ENCODE measurements at regions not wholly inside any gene's neighbourhood (a gene's known extent, or its start where the extent isn't known, plus 50 kb on each side); places are given as distances from the start of the nearest gene placed in this dataset.

DNA sequence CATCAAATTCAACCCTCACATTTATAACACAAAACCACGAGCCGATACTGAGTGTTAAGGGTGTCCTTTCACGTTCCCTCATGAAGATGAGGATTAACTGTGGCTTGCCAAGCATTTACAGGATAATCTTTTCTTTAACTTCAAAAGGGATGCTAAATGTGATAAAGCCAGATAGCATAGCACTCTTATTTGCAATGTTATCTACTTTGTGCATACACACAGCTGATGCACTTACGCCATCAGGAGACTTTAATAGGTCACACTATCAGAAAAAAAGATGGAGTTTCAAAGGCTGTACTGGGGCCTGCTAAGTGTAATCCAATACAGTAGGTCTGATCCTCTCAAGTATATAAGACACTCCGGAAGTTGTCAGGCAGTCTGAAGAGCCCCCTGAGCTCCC, 572.7 kb downstream of the PIK3C3 start:
- ChIA-PET CTCF (no interaction called here), POLR2A (no interaction called here)
- Histone ChIP-seq H3K9me2 (no peaks in the 10 kb centered on the region), H3K9ac (no peak overlapping the region), H3K9me3 (no peaks in the 10 kb centered on the region), H3K27me3 (ENCODE audit: insufficient read depth) (no peaks in the 10 kb centered on the region), H3K4me3 (ENCODE audit: low read depth in 2 of 2, low read length in 1 of 2) (no peak overlapping the region), H3K79me2 (ENCODE audit: insufficient read depth) (no peaks in the 10 kb centered on the region), H4K20me1 (ENCODE audit: insufficient read depth) (no peaks in the 10 kb centered on the region), H3K4me2 (no peak overlapping the region), H2AFZ (ENCODE audit: low read depth) (no peak overlapping the region), H3K36me3 (replicated peaks in 1 of 2; ENCODE audit: control insufficient read depth in 1 of 2, insufficient read depth in 2 of 2, low read length in 1 of 2) (no peaks in the 10 kb centered on the region), H3K4me1 (ENCODE audit: control insufficient read depth in 1 of 2, insufficient read depth in 2 of 2, low read depth in 1 of 2, low read length in 1 of 2) (no peaks in the 10 kb centered on the region; a peak in 1 of 4 replicates), H3K27ac (ENCODE audit: low read depth in 2 of 2, low read length in 1 of 2) (no peak overlapping the region), H3F3A (replicated peaks; ENCODE audit: insufficient read depth) (no peaks in the 10 kb centered on the region)
- WGBS (ENCODE audit: low lambda C conversion rate) = 53% methylated on average over 4 of the region's 5 CpGs
- no peak for DNase-seq
- TF ChIP-seq GATA2 (CRISPR knock-in tag; IDR thresholded peaks at IDR 0.05) (no peak), MEF2A (IDR thresholded peaks at IDR 0.05; ENCODE audit: borderline replicate concordance, low read depth) (no peak), RXRA (IDR thresholded peaks at IDR 0.05; ENCODE audit: borderline replicate concordance, low read depth) (no peak)
- TF ChIP-seq, protein P1, sequence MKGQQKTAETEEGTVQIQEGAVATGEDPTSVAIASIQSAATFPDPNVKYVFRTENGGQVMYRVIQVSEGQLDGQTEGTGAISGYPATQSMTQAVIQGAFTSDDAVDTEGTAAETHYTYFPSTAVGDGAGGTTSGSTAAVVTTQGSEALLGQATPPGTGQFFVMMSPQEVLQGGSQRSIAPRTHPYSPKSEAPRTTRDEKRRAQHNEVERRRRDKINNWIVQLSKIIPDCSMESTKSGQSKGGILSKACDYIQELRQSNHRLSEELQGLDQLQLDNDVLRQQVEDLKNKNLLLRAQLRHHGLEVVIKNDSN (IDR thresholded peaks at IDR 0.05; ENCODE audit: borderline replicate concordance, low read depth) = no peak

GRCh38 chr18:42530276-42530675, 575.2 kb downstream of the PIK3C3 start:
- ChIA-PET POLR2A (no interaction called here), CTCF (no interaction called here)
- Histone ChIP-seq H3K9me2 (no peaks in the 10 kb centered on the region), H3K36me3 (replicated peaks in 1 of 2; ENCODE audit: control insufficient read depth in 1 of 2, insufficient read depth in 2 of 2, low read length in 1 of 2) (no peaks in the 10 kb centered on the region), H3K9ac (no peak overlapping the region), H2AFZ (ENCODE audit: low read depth) (no peak overlapping the region), H4K20me1 (ENCODE audit: insufficient read depth) (no peaks in the 10 kb centered on the region), H3K4me1 (ENCODE audit: control insufficient read depth in 1 of 2, insufficient read depth in 2 of 2, low read depth in 1 of 2, low read length in 1 of 2) (peaks cover 0 to 12% of the 10 kb centered on the region in 2 experiments; a peak in 3 of 4 replicates), H3K27ac (ENCODE audit: low read depth in 2 of 2, low read length in 1 of 2) (no peak overlapping the region), H3F3A (replicated peaks; ENCODE audit: insufficient read depth) (no peaks in the 10 kb centered on the region), H3K4me3 (ENCODE audit: low read depth in 2 of 2, low read length in 1 of 2) (no peak overlapping the region), H3K27me3 (ENCODE audit: insufficient read depth) (no peaks in the 10 kb centered on the region), H3K79me2 (ENCODE audit: insufficient read depth) (no peaks in the 10 kb centered on the region), H3K9me3 (no peaks in the 10 kb centered on the region), H3K4me2 (no peak overlapping the region)
- WGBS (ENCODE audit: low lambda C conversion rate) = 28% methylated on average over 1 of the region's 1 CpG
- no peak for DNase-seq
- TF ChIP-seq RFX5 (IDR thresholded peaks at IDR 0.05; ENCODE audit: low read length) (no peak), CHD2 (IDR thresholded peaks at IDR 0.05; ENCODE audit: low read length, partially characterized antibody) (no peak)

DNA sequence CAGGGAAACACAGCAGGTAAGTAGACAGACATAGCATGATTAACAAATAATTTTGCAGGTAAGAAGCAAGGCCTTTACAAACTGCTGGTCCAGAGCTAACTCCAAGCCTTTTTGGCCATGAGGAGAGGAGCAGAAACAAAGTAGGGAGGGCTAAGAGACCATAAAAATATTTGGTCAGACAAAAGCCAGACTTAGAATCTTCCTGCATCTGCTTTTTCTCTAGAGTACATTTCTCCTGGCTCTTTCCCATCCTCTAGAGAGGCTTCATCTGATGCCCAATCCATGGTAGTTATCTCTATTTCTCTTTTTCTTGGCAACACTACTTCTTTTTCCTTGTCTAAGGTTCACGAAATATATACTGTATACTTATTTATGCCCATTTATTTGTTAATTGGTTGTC, 577.1 kb downstream of the PIK3C3 start:
- Histone ChIP-seq H3K9ac (no peak overlapping the region), H4K20me1 (ENCODE audit: insufficient read depth) (no peaks in the 10 kb centered on the region), H3K36me3 (replicated peaks in 1 of 2; ENCODE audit: control insufficient read depth in 1 of 2, insufficient read depth in 2 of 2, low read length in 1 of 2) (no peaks in the 10 kb centered on the region), H3K27ac (ENCODE audit: low read depth in 2 of 2, low read length in 1 of 2) (no peak overlapping the region), H3K4me3 (ENCODE audit: low read depth in 2 of 2, low read length in 1 of 2) (no peak overlapping the region), H3K4me2 (no peak overlapping the region), H3K9me2 (no peaks in the 10 kb centered on the region), H3K27me3 (ENCODE audit: insufficient read depth) (no peaks in the 10 kb centered on the region), H2AFZ (ENCODE audit: low read depth) (no peak overlapping the region), H3F3A (replicated peaks; ENCODE audit: insufficient read depth) (no peaks in the 10 kb centered on the region), H3K9me3 (no peaks in the 10 kb centered on the region), H3K79me2 (ENCODE audit: insufficient read depth) (no peaks in the 10 kb centered on the region), H3K4me1 (ENCODE audit: control insufficient read depth in 1 of 2, insufficient read depth in 2 of 2, low read depth in 1 of 2, low read length in 1 of 2) (peaks cover 0 to 12% of the 10 kb centered on the region in 2 experiments; a peak in 3 of 4 replicates)
- DNase-seq = no peak
- 14% methylated on average over 1 of the region's 1 CpG for WGBS (ENCODE audit: low lambda C conversion rate)
- TF ChIP-seq JUND (IDR thresholded peaks at IDR 0.05) (no peak), TAF1 (IDR thresholded peaks at IDR 0.05; ENCODE audit: borderline replicate concordance, low read depth, low read length) (no peak), GABPA (IDR thresholded peaks at IDR 0.05; ENCODE audit: low read depth) (no peak), CHD2 (IDR thresholded peaks at IDR 0.05; ENCODE audit: low read length, partially characterized antibody) (no peak)
- ChIA-PET POLR2A (no interaction called here), CTCF (no interaction called here)
